ENCODE measurements at regions not wholly inside any gene's neighbourhood (a gene's known extent, or its start where the extent isn't known, plus 50 kb on each side); places are given as distances from the start of the nearest gene placed in this dataset.
"Not testable (repeated sequence)": the region's sequence is repeated elsewhere in the genome, so short reads cannot be mapped to it uniquely, and the experiment has no call there.

- no peak for DNase-seq (ENCODE audit: low read depth)
- H3K4me3 ChIP-seq (ENCODE audit: low read depth, low read length) = no peak overlapping the region
These were observed 795.0 kb downstream of the DIAPH3 start for GRCh38 chr13:59368693-59369092.

DNA sequence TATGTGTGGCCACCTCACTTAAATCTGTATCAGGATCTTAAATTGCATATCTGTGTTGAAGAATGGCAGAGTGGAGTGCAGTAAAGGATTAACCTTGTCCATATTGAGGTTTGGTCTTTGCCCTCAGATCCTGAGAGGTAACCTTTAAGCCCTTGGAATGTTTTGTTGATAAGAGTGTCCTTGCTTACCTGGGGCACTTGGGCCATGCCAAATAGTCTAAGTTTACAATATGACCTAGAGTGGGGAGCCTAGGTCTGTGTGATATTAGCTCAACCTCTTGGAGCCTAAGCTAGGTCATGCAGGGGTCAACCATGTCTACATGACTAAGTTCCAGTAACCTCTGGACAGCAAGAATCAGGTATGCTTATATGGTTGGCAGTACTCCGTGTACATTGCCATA, 792.5 kb downstream of the DIAPH3 start:
- no peak overlapping the region for H3K4me3 ChIP-seq (ENCODE audit: low read depth, low read length)
- no peak for DNase-seq (ENCODE audit: low read depth)

DNA sequence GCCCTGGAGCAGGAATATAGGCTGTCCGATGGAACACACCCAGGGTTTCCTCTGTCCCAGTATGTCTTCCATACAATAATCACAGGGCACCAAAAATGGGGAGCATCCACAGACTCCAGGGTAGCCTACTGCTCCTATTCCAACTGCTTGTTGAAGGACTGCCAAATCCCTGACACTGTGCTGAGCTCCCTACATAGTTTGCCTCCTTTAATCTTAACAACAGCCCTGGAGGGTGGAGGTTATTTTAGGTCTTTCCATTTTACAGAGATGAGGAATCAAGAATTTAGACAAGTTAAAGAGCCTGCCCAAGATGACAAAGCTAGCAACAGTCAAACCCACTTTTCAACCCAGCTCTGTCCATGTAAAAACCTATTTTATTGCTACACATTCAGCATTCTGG, 790.4 kb downstream of the DIAPH3 start:
- no peak for DNase-seq (ENCODE audit: low read depth)
- no peak overlapping the region for H3K4me3 ChIP-seq (ENCODE audit: low read depth, low read length)

DNA sequence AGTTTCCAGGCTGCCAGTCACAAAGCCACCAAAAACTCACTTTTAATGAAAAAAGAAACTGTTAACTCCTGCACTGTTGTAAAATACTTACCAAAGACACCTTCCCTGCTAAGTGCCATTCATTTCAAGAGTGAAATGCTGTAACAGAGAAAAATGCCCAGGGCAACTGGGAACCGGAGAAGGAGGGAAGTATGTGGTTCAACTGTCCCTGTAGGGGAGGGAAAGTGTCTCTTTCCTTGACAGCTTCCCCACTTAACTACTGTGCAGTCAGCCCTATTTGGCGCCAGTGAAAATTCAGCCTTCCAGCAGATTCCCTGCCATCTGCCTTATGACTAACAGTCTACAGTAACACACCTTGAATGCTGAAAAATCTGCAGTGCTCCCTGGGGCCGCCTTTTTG, 789.0 kb downstream of the DIAPH3 start:
- H3K4me3 ChIP-seq (ENCODE audit: low read depth, low read length) = no peak overlapping the region
- DNase-seq (ENCODE audit: low read depth) = no peak

- DNase-seq (ENCODE audit: low read depth) = no peak
- no peak overlapping the region for H3K4me3 ChIP-seq (ENCODE audit: low read depth, low read length)
These were observed 779.6 kb downstream of the DIAPH3 start for GRCh38 chr13:59384154-59384553.

DNA sequence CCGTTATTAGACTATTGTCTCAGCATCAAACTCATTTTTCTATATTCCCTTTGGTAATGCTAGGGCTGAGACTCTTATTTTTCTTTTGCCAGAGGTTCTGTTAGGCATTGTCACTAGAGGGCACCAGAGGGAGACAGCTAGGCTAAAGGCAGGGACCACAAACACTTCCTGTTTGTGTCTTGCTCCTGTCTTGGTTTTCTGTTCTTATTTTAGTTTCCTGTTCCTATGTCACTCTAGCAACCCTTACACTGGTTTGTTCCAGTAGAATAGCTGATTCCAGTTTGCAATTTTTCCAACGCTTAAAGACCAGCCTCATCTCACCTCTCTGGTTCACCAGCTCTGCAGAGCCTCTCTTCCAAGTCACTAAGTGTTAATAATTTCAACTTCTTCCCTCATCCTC, 772.0 kb downstream of the DIAPH3 start:
- peak; percentile 14 for DNase-seq (ENCODE audit: low read depth)
- H3K4me3 ChIP-seq (ENCODE audit: low read depth, low read length) = no peak overlapping the region

DNA sequence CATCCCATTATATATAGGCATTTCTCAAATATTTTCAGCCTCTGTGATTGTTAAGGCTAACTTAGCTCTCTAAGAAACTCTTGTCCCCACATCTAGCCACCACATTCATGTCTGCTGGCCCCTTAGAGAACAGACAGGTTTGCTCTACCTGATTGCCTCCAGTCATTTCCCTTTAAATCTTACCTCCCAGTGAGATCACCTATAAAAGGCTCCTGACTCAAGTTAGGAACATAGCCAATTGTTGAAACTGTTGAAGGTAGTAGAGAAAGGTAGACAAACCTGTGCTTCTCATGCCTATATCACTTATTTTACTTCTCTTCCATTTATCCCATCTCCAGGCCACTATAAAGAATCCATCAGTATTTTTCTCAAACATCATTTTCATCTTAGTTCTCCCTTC, 771.4 kb downstream of the DIAPH3 start:
- DNase-seq (ENCODE audit: low read depth) = no peak
- H3K4me3 ChIP-seq (ENCODE audit: low read depth, low read length) = no peak overlapping the region

GRCh38 chr13:59394496-59394895, 769.2 kb downstream of the DIAPH3 start:
- DNase-seq (ENCODE audit: low read depth) = no peak
- no peak overlapping the region for H3K4me3 ChIP-seq (ENCODE audit: low read depth, low read length)

- DNase-seq (ENCODE audit: low read depth) = no peak
- no peak overlapping the region for H3K4me3 ChIP-seq (ENCODE audit: low read depth, low read length)
These were observed 765.6 kb downstream of the DIAPH3 start for GRCh38 chr13:59398127-59398526.

DNA sequence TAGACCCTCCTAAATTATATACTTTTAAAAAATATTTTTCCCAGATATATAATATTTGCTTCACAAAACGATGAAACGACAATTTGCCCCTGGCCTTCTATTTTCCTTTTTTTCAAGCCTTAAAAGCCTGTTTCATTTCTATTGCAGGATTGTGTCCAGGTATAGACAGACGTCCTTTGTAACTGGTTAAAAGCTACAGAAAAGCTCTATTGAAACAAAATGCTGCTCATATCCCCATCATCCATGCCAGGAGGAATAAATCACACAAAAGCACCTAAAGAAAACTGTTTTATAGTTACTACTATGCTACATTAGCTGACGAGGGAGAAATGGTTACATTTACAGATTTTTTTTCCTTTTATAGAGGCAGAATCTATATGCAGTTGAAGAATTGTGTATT, 765.1 kb downstream of the DIAPH3 start:
- no peak overlapping the region for H3K4me3 ChIP-seq (ENCODE audit: low read depth, low read length)
- DNase-seq (ENCODE audit: low read depth) = no peak

- no peak overlapping the region for H3K4me3 ChIP-seq (ENCODE audit: low read depth, low read length)
- no peak for DNase-seq (ENCODE audit: low read depth)
These were observed 764.2 kb downstream of the DIAPH3 start for GRCh38 chr13:59399513-59399912.

DNA sequence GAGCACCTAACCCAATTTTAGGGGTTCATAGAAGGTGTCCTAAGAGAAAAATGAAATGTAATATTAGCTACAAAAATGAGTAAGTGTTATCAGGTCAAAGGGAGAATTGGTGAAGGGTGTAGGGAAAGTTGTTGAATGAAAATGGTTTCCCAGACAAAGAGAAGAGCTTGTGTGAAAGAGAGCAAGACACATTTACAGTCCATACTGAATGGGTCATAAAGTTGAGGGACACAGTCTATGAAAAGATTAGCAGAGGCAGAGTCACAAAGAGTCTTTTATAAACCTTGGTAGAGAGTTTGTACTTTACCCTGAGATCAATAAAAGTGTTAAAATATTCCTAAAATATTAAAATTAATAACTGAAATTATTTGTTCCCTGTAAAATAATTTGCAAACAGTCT, 759.4 kb downstream of the DIAPH3 start:
- no peak for DNase-seq (ENCODE audit: low read depth)
- H3K4me3 ChIP-seq (ENCODE audit: low read depth, low read length) = no peak overlapping the region

DNA sequence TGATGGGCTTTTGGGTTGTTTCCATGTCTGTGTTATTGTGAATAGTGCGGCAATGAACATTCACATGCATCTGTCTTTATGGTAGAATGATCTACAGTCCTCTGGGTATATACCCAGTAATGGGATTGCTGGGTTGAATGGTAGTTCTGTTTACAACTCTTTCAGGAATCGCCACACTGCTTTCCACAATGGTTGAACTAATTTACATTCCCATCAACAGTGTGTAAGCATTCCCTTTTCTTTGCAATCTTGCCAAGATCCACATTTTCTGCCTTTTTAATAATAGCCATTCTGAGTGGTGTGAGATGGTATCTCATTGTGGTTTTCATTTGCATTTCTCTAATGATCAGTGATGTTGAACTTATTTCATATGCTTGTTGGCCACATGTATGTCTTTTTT, 756.5 kb downstream of the DIAPH3 start:
- DNase-seq (ENCODE audit: low read depth); H3K4me3 ChIP-seq (ENCODE audit: low read depth, low read length): not testable (repeated sequence)

DNA sequence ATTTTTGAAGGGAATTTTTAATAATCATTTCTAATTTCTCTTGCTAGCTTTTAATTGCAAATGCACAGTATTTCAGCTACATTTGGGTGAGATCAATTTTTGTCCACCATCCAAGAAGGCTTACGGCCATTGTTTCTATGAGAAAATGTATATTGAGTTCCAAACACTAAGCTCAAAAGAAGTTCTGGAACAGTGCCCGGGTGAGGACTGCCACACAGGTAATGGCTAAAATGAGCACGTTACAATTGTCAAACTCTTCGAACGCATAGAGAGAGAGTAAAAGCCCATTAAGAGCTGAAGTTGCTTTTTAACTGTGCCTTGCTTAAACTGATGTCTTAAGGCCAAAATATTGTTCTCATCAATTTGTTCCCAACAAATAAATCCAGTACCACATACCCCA, 755.0 kb downstream of the DIAPH3 start:
- no peak for DNase-seq (ENCODE audit: low read depth)
- no peak overlapping the region for H3K4me3 ChIP-seq (ENCODE audit: low read depth, low read length)

- no peak overlapping the region for H3K4me3 ChIP-seq (ENCODE audit: low read depth, low read length)
- peak; percentile 49 for DNase-seq (ENCODE audit: low read depth)
These were observed 754.5 kb downstream of the DIAPH3 start for GRCh38 chr13:59409211-59409610.

DNA sequence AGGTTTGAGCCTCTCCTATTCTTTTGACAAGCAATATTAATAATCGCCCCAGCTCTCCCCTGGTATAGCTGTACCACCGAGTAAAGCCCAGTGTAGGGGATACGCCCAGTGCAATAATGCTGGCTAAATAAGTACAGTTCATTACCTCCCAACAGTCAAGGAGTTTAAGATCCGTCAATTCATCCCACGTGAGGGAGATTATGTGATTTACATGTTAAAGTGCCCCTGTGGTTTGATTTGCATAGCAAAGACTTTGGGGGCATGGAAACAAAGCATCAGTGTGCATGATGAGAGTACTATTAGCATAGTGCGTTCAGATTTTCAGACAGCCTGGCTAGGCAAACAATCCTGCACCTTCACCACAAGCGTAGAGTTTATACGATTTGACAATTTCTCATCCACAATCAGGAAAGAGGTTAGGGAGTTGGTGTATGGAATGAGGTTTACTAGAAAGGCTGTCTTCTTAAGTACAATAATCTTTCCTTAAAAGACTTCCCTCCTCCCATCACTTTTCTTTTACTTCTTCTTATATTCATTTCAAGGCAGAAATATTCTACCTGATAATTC, 754.0 kb downstream of the DIAPH3 start:
- no peak overlapping the region for H3K4me3 ChIP-seq (ENCODE audit: low read depth, low read length)
- DNase-seq (ENCODE audit: low read depth) = no peak

GRCh38 chr13:59413126-59413525, 750.6 kb downstream of the DIAPH3 start:
- no peak overlapping the region for H3K4me3 ChIP-seq (ENCODE audit: low read depth, low read length)
- no peak for DNase-seq (ENCODE audit: low read depth)

DNA sequence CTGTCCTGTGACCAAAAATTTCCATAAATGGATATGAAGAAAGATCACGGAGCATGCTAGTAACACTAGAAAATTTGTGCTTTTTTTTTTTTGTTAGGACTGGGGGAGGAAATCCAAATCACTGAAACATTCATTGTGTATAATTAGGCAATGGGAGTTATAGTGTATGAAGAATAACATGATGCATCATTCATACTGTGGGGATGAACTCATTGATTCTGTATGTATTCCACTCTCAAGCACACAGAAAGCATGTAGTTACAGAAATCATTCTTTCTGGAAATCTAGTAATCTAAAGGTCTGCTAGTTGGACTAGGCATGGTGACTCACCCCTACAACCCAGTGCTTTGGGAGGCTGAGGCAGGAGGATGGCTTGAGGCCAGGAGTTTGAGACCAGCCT, 749.7 kb downstream of the DIAPH3 start:
- DNase-seq (ENCODE audit: low read depth) = no peak
- no peak overlapping the region for H3K4me3 ChIP-seq (ENCODE audit: low read depth, low read length)

- H3K4me3 ChIP-seq (ENCODE audit: low read depth, low read length) = no peak overlapping the region
- DNase-seq (ENCODE audit: low read depth) = no peak
These were observed 748.2 kb downstream of the DIAPH3 start for GRCh38 chr13:59415498-59415897.

- H3K4me3 ChIP-seq (ENCODE audit: low read depth, low read length) = no peak overlapping the region
- no peak for DNase-seq (ENCODE audit: low read depth)
These were observed 747.2 kb downstream of the DIAPH3 start for GRCh38 chr13:59416561-59416960.

GRCh38 chr13:59422646-59423045, 741.1 kb downstream of the DIAPH3 start:
- no peak for DNase-seq (ENCODE audit: low read depth)
- H3K4me3 ChIP-seq (ENCODE audit: low read depth, low read length) = no peak overlapping the region

- DNase-seq (ENCODE audit: low read depth) = no peak
- H3K4me3 ChIP-seq (ENCODE audit: low read depth, low read length) = no peak overlapping the region
These were observed 739.9 kb downstream of the DIAPH3 start for GRCh38 chr13:59423708-59424340.
